Gastroesophageal sphincter (tissue), 4 donors: ENCODE measurements at regions not wholly inside any gene's neighbourhood (a gene's known extent, or its start where the extent isn't known, plus 50 kb on each side); places are given as distances from the start of the nearest gene placed in this dataset.

Source experiments
- ATAC-seq: fragments of 150-250 bp; one replicate; pipeline ENCODE4 v1.9.1; 2016; ENCODE audit warnings: mild to moderate bottlenecking, moderate library complexity
- H3K27ac ChIP-seq, 4 donors: fragments of 200-600 bp; sonication (generic) in 3 of 4; 1 replicate in 3 of 4; 2 replicates in 1 of 4; pipeline ENCODE4 v1.5.1; 2016 to 2019
- H3K27me3 ChIP-seq: fragments of 200-600 bp; sonication (generic); one replicate; pipeline ENCODE4 v1.5.1; 2019
- H3K36me3 ChIP-seq, 2 donors: fragments of 200-600 bp; sonication (generic); one replicate each; pipeline ENCODE4 v1.5.1; 2019; ENCODE audit warnings: control low read depth in 1 of 2
- H3K4me1 ChIP-seq, 3 donors: fragments of 200-600 bp; sonication (generic); 1 replicate in 2 of 3; 2 replicates in 1 of 3; pipeline ENCODE4 v1.5.1; 2016 to 2019; ENCODE audit warnings: control low read depth in 2 of 3
- H3K4me3 ChIP-seq, 2 donors: fragments of 200-600 bp; sonication (generic); one replicate each; pipeline ENCODE4 v1.5.1; 2019; ENCODE audit warnings: mild to moderate bottlenecking in 1 of 2, moderate library complexity in 1 of 2
- H3K9me3 ChIP-seq, 3 donors: fragments of 200-600 bp; sonication (generic); one replicate each; pipeline ENCODE4 v1.5.1; 2017 to 2019; ENCODE audit warnings: control low read depth in 2 of 3
- CTCF ChIP-seq, 4 experiments: fragments of 200-600 bp in 2 of 4; fragments of 450-650 bp in 2 of 4; sonication (generic) in 1 of 4; IDR thresholded peaks; one replicate each; pipeline ENCODE4 v1.5.1; 2017 to 2019; ENCODE audit warnings: antibody characterized with exemption in 4 of 4, mild to moderate bottlenecking in 2 of 4, moderate library complexity in 2 of 4
- EP300 ChIP-seq: sonication (generic); formaldehyde crosslinking; IDR thresholded peaks from one replicate; pipeline ENCODE4 v1.6.1; 2017; ENCODE audit warnings: antibody characterized with exemption, mild to moderate bottlenecking
- POLR2A ChIP-seq, 2 donors: fragments of 450-650 bp; IDR thresholded peaks; one replicate each; pipeline ENCODE4 v1.6.1; 2017; ENCODE audit warnings: antibody characterized with exemption in 2 of 2, mild to moderate bottlenecking in 2 of 2, moderate library complexity in 1 of 2
- POLR2AphosphoS5 ChIP-seq: sonication (generic); formaldehyde crosslinking; IDR thresholded peaks from one replicate; pipeline ENCODE4 v1.6.1; 2017; ENCODE audit warnings: antibody characterized with exemption
- WGBS, 2 donors: methylation state at CpG; one replicate each; pipeline ENCODE4 v1.1.5; 2018; ENCODE audit warnings: low coverage in 1 of 2; 5-methylcytosine and 5-hydroxymethylcytosine counted together

- no peaks in the 10 kb centered on the region for H3K4me1 ChIP-seq
- H3K9me3 ChIP-seq, result no peaks in the 10 kb centered on the region
- H3K27ac ChIP-seq, result no peak overlapping the region
- TF ChIP-seq EP300, result no peak
- TF ChIP-seq POLR2AphosphoS5, result no peak
- no peak for TF ChIP-seq CTCF (IDR thresholded peaks at IDR 0.05)
- TF ChIP-seq POLR2A (IDR thresholded peaks at IDR 0.05), result no peak
- ATAC-seq, result no peak
- no peaks in the 10 kb centered on the region for H3K36me3 ChIP-seq
- WGBS, 2 donors, result 62 to 80% methylated on average over 4 to 7 of the region's 11 CpGs
- H3K4me3 ChIP-seq, result no peak overlapping the region
- no peaks in the 10 kb centered on the region for H3K27me3 ChIP-seq
Observed at GRCh38 chr2:193276988-193277387, 1082.3 kb upstream of the TMEFF2 start.

DNA sequence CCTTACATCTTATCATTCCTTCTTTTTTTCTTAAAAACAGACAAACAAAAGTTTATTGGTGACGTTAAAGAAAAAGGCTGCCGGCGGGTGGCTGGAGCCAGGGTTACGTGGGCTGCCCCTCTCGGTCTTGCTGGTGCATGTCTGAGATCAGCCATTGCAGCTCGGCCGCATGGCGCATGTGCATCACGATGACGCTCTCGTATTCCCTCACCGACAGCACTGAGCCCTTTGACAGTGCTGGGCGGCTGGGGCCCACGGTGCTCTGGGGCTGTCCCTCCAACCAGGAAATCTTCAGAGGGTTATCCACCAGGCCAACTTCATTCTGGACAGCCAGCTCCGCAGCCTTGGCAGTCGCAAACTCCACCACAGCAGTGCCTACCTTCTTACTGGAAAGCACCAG is 1081.8 kb upstream of the TMEFF2 start:
- Histone ChIP-seq H3K27ac (no peak overlapping the region), H3K9me3 (no peaks in the 10 kb centered on the region), H3K27me3 (no peaks in the 10 kb centered on the region), H3K4me3 (no peak overlapping the region), H3K4me1 (no peaks in the 10 kb centered on the region), H3K36me3 (no peaks in the 10 kb centered on the region)
- no peak for ATAC-seq
- 96% methylated on average over 9 of the region's 16 CpGs; no CpG with 5 or more reads in 1 of the 2 donors for WGBS, 2 donors
- TF ChIP-seq POLR2AphosphoS5, result no peak
- TF ChIP-seq EP300, result no peak
- no peak for TF ChIP-seq CTCF (IDR thresholded peaks at IDR 0.05)
- TF ChIP-seq POLR2A (IDR thresholded peaks at IDR 0.05), result no peak

DNA sequence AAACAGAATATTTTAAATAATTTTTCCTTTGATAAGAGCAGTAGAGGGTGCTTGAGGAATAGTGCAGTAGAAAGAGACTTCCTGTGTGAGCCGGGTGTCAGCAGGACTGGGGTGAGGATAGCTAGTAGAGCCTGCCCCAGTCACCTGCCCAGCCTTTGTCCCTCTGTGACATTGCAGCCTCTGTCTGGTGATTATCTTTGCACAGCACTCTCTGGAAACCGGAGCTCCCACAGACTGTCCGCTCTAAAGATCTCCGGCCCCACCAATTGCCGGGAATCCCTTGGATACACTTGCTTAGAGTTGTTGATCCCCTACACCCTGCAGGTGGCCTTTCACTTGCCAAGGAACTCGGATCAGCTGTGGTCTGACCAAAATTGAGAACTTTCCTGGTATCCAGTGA is 1081.3 kb upstream of the TMEFF2 start:
- Histone ChIP-seq H3K4me1 (no peaks in the 10 kb centered on the region), H3K4me3 (no peak overlapping the region), H3K27ac (no peak overlapping the region), H3K36me3 (no peaks in the 10 kb centered on the region), H3K9me3 (no peaks in the 10 kb centered on the region), H3K27me3 (no peaks in the 10 kb centered on the region)
- 57 to 92% methylated on average over 2 to 5 of the region's 6 CpGs for WGBS, 2 donors
- ATAC-seq, result no peak
- TF ChIP-seq CTCF (IDR thresholded peaks at IDR 0.05) (no peak), POLR2AphosphoS5 (no peak), EP300 (no peak), POLR2A (IDR thresholded peaks at IDR 0.05) (no peak)

DNA sequence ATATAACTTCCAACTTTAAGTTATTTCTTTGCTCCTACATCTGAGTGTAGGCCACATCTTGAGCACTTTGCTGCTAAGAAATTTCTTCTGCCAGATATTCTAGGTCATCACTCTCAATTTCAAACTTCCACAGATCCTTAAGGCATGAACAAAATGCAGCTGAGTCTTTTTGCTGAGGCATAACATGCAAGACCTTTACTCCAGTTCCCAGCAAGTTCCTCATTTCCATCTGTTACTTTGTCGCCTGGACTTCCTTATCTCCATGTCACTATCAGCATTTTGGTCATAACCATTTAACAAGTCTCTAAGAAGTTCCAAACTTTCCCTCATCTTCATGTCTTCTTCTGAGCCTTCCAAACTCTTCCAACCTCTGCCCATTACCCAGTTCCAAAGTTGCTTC is 1077.3 kb upstream of the TMEFF2 start:
- TF ChIP-seq EP300 (no peak), CTCF (IDR thresholded peaks at IDR 0.05) (no peak), POLR2AphosphoS5 (no peak)
- no peak for ATAC-seq
- 53 to 63% methylated on average over 1 of the region's 1 CpG for WGBS, 2 donors

DNA sequence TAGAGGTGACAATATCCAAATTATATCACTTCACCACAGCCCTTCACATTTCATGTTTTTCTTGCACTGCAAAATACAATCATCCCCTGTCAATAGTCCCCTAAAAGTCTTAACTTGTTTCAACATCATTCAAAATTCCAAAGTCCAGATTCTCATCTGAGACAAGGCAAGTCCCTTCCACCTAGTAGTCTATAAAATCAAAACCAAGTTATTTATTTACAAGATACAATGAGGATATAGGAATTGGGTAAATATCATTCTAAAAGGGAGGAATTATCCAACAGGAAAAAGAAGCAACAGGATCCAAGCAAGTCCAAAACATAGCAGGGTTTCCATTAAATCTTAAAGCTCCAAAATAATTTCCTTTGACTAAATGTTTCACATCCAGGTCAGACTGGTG is 1076.1 kb upstream of the TMEFF2 start:
- Histone ChIP-seq H3K9me3 (no peaks in the 10 kb centered on the region), H3K27ac (no peak overlapping the region), H3K36me3 (no peaks in the 10 kb centered on the region), H3K4me1 (no peaks in the 10 kb centered on the region), H3K27me3 (no peaks in the 10 kb centered on the region), H3K4me3 (no peak overlapping the region)
- no peak for TF ChIP-seq EP300
- TF ChIP-seq POLR2AphosphoS5, result no peak
- no peak for TF ChIP-seq POLR2A (IDR thresholded peaks at IDR 0.05)
- no peak for ATAC-seq

More for the DNA sequence above, 1077.3 kb upstream of the TMEFF2 start:
- Histone ChIP-seq H3K4me1 (no peaks in the 10 kb centered on the region), H3K27ac (no peak overlapping the region), H3K9me3 (no peaks in the 10 kb centered on the region), H3K27me3 (no peaks in the 10 kb centered on the region), H3K36me3 (no peaks in the 10 kb centered on the region), H3K4me3 (no peak overlapping the region)
